Stimulated activated CD8-positive, alpha-beta memory T cell treated with anti-CD3 and anti-CD28 coated beads, Interleukin-15, amount 100 ng/mL, for 24 hours (primary cell): ENCODE measurements at regions not wholly inside any gene's neighbourhood (a gene's known extent, or its start where the extent isn't known, plus 50 kb on each side); places are given as distances from the start of the nearest gene placed in this dataset.

Experiments used
- DNase-seq: peaks from one replicate; pipeline ENCODE4 v3.0.0-alpha.2; 2020; ENCODE audit warnings: low read depth

GRCh38 chr2:64402876-64403275 lies 51.1 kb upstream of the LGALSL start:
- DNase-seq: no peak

GRCh38 chr2:64403426-64403825 lies 50.5 kb upstream of the LGALSL start:
- no peak for DNase-seq

- DNase-seq: no peak
Measured at GRCh38 chr2:64404002-64404731, 49.8 kb upstream of the LGALSL start.
